HepG2 (cell line): ENCODE measurements at regions not wholly inside any gene's neighbourhood (a gene's known extent, or its start where the extent isn't known, plus 50 kb on each side); places are given as distances from the start of the nearest gene placed in this dataset.

Source experiments
- ATAD3A ChIP-seq: sonication (generic); formaldehyde crosslinking; IDR thresholded peaks from 2 replicates; pipeline ENCODE4 v1.4.0; 2020; ENCODE audit warnings: missing genetic modification reagents
- CEBPB ChIP-seq: IDR thresholded peaks from 2 replicates; pipeline ENCODE4 v1.6.1; 2011; ENCODE audit warnings: low read depth, low read length, improper control_type of control experiment, borderline replicate concordance
- CEBPG ChIP-seq: IDR thresholded peaks from 2 replicates; pipeline ENCODE4 v1.6.1; 2016
- GZF1 ChIP-seq: sonication (generic); formaldehyde crosslinking; IDR thresholded peaks from 2 replicates; pipeline ENCODE4 v1.5.1; 2020; ENCODE audit warnings: mild to moderate bottlenecking, missing genetic modification reagents
- HNF4A ChIP-seq: sonication (generic); formaldehyde crosslinking; IDR thresholded peaks from 2 replicates; pipeline ENCODE4 v1.4.0; 2020; ENCODE audit warnings: missing genetic modification reagents
- MYC ChIP-seq: sonication (generic); formaldehyde crosslinking; IDR thresholded peaks from 2 replicates; pipeline ENCODE4 v1.9.0; 2021; ENCODE audit warnings: missing genetic modification reagents, borderline replicate concordance
- NRL ChIP-seq: sonication (generic); formaldehyde crosslinking; IDR thresholded peaks from 2 replicates; pipeline ENCODE4 v1.5.0; 2020; ENCODE audit warnings: missing genetic modification reagents, mild to moderate bottlenecking, moderate library complexity, borderline replicate concordance
- RARG ChIP-seq: sonication (generic); formaldehyde crosslinking; IDR thresholded peaks from 2 replicates; pipeline ENCODE4 v1.4.0; 2020; ENCODE audit warnings: low read depth, mild to moderate bottlenecking, missing genetic modification reagents
- RELA ChIP-seq: sonication (generic); formaldehyde crosslinking; IDR thresholded peaks from 2 replicates; pipeline ENCODE4 v1.4.0; 2020; ENCODE audit warnings: missing genetic modification reagents
- SALL1 ChIP-seq: sonication (generic); formaldehyde crosslinking; IDR thresholded peaks from 2 replicates; pipeline ENCODE4 v1.8.0; 2022; ENCODE audit warnings: mild to moderate bottlenecking, missing genetic modification reagents
- TFE3 ChIP-seq: IDR thresholded peaks from 2 replicates; pipeline ENCODE4 v1.6.1; 2016
- TRIM22 ChIP-seq: fragments of 450-650 bp; IDR thresholded peaks from 2 replicates; pipeline ENCODE4 v1.6.1; 2017
- USF2 ChIP-seq, 2 experiments: sonication (generic) in 1 of 2; formaldehyde crosslinking in 1 of 2; IDR thresholded peaks; 2 replicates each; pipeline versions ENCODE4 v1.5.1 to v1.6.1; 2011 to 2020; ENCODE audit warnings: borderline replicate concordance in 1 of 2, low read depth in 1 of 2, low read length in 1 of 2, mild to moderate bottlenecking in 1 of 2, missing genetic modification reagents in 1 of 2, moderate library complexity in 1 of 2
- ZBTB8A ChIP-seq: sonication (generic); formaldehyde crosslinking; IDR thresholded peaks from 2 replicates; pipeline ENCODE4 v1.4.0; 2020; ENCODE audit warnings: mild to moderate bottlenecking, low read depth, missing genetic modification reagents, borderline replicate concordance
- ZNF567 ChIP-seq: sonication (generic); formaldehyde crosslinking; IDR thresholded peaks from 2 replicates; pipeline ENCODE4 v1.8.1; 2023; ENCODE audit warnings: mild to moderate bottlenecking, missing genetic modification reagents, borderline replicate concordance
- TF ChIP-seq, protein P1 (sequence below): sonication (generic); formaldehyde crosslinking; IDR thresholded peaks from 2 replicates; pipeline ENCODE4 v1.5.0; 2020; ENCODE audit warnings: mild to moderate bottlenecking, missing genetic modification reagents, borderline replicate concordance

DNA sequence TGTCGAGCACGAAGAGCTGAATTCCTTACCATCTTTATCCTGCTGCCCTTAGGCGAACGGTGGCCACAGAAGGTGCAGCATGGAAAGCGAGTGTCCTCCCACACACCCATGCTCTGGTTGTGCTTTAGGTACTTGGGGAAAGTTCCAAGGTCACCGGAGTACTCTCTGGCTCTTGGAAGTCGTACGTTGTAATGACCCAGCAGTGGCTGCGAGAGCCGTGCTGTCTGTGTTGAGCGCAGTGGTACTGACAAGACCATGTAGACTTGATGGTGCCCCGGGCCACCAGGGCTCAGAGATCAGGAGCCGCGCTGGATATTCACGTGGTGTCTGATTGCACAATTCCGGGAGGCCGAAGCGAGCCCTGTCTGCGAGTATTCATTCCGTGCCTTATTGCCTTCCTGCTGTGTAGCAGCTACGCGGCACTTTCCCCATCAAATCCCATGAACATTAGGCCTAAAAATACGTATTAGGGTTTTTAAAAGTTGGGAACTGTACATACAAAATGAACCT is 222.0 kb downstream of the ZNF516 start (continued):
- TF ChIP-seq, protein P1, sequence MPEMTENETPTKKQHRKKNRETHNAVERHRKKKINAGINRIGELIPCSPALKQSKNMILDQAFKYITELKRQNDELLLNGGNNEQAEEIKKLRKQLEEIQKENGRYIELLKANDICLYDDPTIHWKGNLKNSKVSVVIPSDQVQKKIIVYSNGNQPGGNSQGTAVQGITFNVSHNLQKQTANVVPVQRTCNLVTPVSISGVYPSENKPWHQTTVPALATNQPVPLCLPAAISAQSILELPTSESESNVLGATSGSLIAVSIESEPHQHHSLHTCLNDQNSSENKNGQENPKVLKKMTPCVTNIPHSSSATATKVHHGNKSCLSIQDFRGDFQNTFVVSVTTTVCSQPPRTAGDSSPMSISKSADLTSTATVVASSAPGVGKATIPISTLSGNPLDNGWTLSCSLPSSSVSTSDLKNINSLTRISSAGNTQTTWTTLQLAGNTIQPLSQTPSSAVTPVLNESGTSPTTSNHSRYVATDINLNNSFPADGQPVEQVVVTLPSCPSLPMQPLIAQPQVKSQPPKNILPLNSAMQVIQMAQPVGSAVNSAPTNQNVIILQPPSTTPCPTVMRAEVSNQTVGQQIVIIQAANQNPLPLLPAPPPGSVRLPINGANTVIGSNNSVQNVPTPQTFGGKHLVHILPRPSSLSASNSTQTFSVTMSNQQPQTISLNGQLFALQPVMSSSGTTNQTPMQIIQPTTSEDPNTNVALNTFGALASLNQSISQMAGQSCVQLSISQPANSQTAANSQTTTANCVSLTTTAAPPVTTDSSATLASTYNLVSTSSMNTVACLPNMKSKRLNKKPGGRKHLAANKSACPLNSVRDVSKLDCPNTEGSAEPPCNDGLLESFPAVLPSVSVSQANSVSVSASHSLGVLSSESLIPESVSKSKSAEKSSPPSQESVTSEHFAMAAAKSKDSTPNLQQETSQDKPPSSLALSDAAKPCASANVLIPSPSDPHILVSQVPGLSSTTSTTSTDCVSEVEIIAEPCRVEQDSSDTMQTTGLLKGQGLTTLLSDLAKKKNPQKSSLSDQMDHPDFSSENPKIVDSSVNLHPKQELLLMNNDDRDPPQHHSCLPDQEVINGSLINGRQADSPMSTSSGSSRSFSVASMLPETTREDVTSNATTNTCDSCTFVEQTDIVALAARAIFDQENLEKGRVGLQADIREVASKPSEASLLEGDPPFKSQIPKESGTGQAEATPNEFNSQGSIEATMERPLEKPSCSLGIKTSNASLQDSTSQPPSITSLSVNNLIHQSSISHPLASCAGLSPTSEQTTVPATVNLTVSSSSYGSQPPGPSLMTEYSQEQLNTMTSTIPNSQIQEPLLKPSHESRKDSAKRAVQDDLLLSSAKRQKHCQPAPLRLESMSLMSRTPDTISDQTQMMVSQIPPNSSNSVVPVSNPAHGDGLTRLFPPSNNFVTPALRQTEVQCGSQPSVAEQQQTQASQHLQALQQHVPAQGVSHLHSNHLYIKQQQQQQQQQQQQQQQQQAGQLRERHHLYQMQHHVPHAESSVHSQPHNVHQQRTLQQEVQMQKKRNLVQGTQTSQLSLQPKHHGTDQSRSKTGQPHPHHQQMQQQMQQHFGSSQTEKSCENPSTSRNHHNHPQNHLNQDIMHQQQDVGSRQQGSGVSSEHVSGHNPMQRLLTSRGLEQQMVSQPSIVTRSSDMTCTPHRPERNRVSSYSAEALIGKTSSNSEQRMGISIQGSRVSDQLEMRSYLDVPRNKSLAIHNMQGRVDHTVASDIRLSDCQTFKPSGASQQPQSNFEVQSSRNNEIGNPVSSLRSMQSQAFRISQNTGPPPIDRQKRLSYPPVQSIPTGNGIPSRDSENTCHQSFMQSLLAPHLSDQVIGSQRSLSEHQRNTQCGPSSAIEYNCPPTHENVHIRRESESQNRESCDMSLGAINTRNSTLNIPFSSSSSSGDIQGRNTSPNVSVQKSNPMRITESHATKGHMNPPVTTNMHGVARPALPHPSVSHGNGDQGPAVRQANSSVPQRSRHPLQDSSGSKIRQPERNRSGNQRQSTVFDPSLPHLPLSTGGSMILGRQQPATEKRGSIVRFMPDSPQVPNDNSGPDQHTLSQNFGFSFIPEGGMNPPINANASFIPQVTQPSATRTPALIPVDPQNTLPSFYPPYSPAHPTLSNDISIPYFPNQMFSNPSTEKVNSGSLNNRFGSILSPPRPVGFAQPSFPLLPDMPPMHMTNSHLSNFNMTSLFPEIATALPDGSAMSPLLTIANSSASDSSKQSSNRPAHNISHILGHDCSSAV = no peak
- TF ChIP-seq NRL (CRISPR knock-in tag) = 0 out of 2 replicates have a peak, but pooled peaks have one; percentile 41
- TF ChIP-seq MYC (CRISPR knock-in tag) = peak; percentile 26; the same call in 1 of the 2 replicates
- no peak for TF ChIP-seq ATAD3A (CRISPR knock-in tag)
- TF ChIP-seq ZBTB8A (CRISPR knock-in tag) = no peak
- TF ChIP-seq TRIM22 = no peak
- peak; percentile 53 for TF ChIP-seq HNF4A (CRISPR knock-in tag)
- peak; percentile 91 for TF ChIP-seq CEBPG (CRISPR knock-in tag)
- TF ChIP-seq RARG (CRISPR knock-in tag) = no peak
- no peak for TF ChIP-seq GZF1 (CRISPR knock-in tag)
- no peak for TF ChIP-seq RELA (CRISPR knock-in tag)
- TF ChIP-seq TFE3 = peak; percentile 66; the same call in 1 of the 2 replicates
- no peak for TF ChIP-seq USF2 (IDR thresholded peaks at IDR 0.05; ENCODE audit: low read depth, low read length)
- peak; percentile 38; the same call in 1 of the 2 replicates for TF ChIP-seq USF2 (CRISPR knock-in tag; IDR thresholded peaks at IDR 0.05; ENCODE audit: borderline replicate concordance)
- no peak for TF ChIP-seq ZNF567 (CRISPR knock-in tag)
- peak; percentile 96 for TF ChIP-seq CEBPB
- TF ChIP-seq SALL1 (CRISPR knock-in tag) = 0 out of 2 replicates have a peak, but pooled peaks have one; percentile 11
